Panc1 (cell line): ENCODE measurements at regions not wholly inside any gene's neighbourhood (a gene's known extent, or its start where the extent isn't known, plus 50 kb on each side); places are given as distances from the start of the nearest gene placed in this dataset.

Experiments
- ATAC-seq: fragments of 200-7000 bp; cut with Tn5 transposase; 2 replicates; pipeline ENCODE4 v1.9.1; 2020; ENCODE audit warnings: mild to moderate bottlenecking, moderate library complexity
- BruUV-seq: library from RNA; stranded (reverse); fragments of 400-500 nt; replicated peaks from 2 replicates; lab custom pipeline; 2021; lab: Mats Ljungman, UMichigan
- CTCF ChIA-PET: fragments of 300-600 bp; sonication (Branson Sonifier 250); formaldehyde crosslinking; loops from one replicate; lab custom pipeline; 2022; ENCODE audit warnings: antibody characterized with exemption; lab: Charles Lee
- POLR2A ChIA-PET: fragments of 300-600 bp; sonication (Branson Sonifier 250); formaldehyde crosslinking; loops from one replicate; lab custom pipeline; 2022; ENCODE audit warnings: antibody characterized with exemption; lab: Charles Lee
- DNase-seq: peaks from one replicate; pipeline ENCODE4 v3.0.0-alpha.2; 2010; ENCODE audit warnings: low read depth, low spot score
- H3K27ac ChIP-seq: 2 replicates; pipeline ENCODE4 v1.5.1; 2011; ENCODE audit warnings: mild to moderate bottlenecking, low read length, inconsistent platforms
- H3K27me3 ChIP-seq: fragments of 200-500 bp; sonication (Bioruptor generic); 2 replicates; pipeline ENCODE4 v1.6.0; 2014; ENCODE audit warnings: low read length, inconsistent platforms; ENCODE audit not compliant: control insufficient read depth, insufficient read depth
- H3K36me3 ChIP-seq: fragments of 200-500 bp; sonication (Bioruptor generic); 2 replicates; pipeline ENCODE4 v1.5.1; 2014; ENCODE audit warnings: inconsistent platforms, mild to moderate bottlenecking, low read length, moderate library complexity; ENCODE audit not compliant: control insufficient read depth, insufficient read depth
- H3K4me1 ChIP-seq: 2 replicates; pipeline ENCODE4 v1.5.1; 2011; ENCODE audit warnings: inconsistent platforms, mild to moderate bottlenecking, low read length, moderate library complexity; ENCODE audit not compliant: control insufficient read depth, insufficient read depth
- H3K4me3 ChIP-seq, 2 experiments: 2 replicates each; pipeline ENCODE4 v1.5.1; 2011 to 2012; ENCODE audit warnings: low read depth in 2 of 2, low read length in 2 of 2, mild to moderate bottlenecking in 2 of 2, inconsistent platforms in 1 of 2, moderate library complexity in 1 of 2
- H3K9me3 ChIP-seq: fragments of 200-500 bp; sonication (Bioruptor generic); 2 replicates; pipeline ENCODE4 v1.5.1; 2014; ENCODE audit warnings: low read depth, mild to moderate bottlenecking, inconsistent platforms, low read length, moderate library complexity; ENCODE audit not compliant: control insufficient read depth, insufficient read depth
- CTCF ChIP-seq: fragments of 450-650 bp; IDR thresholded peaks from 2 replicates; pipeline ENCODE4 v1.5.1; 2017; ENCODE audit warnings: mild to moderate bottlenecking
- POLR2AphosphoS5 ChIP-seq: IDR thresholded peaks from 2 replicates; pipeline ENCODE4 v1.6.1; 2012; ENCODE audit warnings: mild to moderate bottlenecking, low read depth, low read length, moderate library complexity
- REST ChIP-seq, 2 experiments: IDR thresholded peaks; 2 replicates each; pipeline ENCODE4 v1.6.1; 2011 to 2012; ENCODE audit warnings: low read depth in 2 of 2, control low read depth in 1 of 2, low read length in 1 of 2, mild to moderate bottlenecking in 1 of 2, moderate library complexity in 1 of 2; ENCODE audit not compliant: insufficient read depth in 1 of 2
- SIN3A ChIP-seq: IDR thresholded peaks from 2 replicates; pipeline ENCODE4 v1.6.1; 2012; ENCODE audit warnings: low read depth, mild to moderate bottlenecking, low read length, moderate library complexity, borderline replicate concordance; ENCODE audit not compliant: insufficient read depth
- TCF7L2 ChIP-seq: IDR thresholded peaks from 2 replicates; pipeline ENCODE4 v1.6.1; 2011; ENCODE audit warnings: mild to moderate bottlenecking, low read depth, low read length, inconsistent platforms
- in situ Hi-C: cut with HindIII; loops from 2 replicates; pipeline ENCODE4 v1.10.0; 2016; ENCODE audit warnings: low sequenced_read_pairs, low pct_unique_long_range_greater_than_20kb
- intact Hi-C: fragments of 100-400 bp; cut with micrococcal nuclease; formaldehyde crosslinking; loops from one replicate; pipeline ENCODE4 v1.10.0; 2022; ENCODE audit not compliant: unreplicated experiment

- ChIA-PET POLR2A (no interaction called here), CTCF (no interaction called here)
- H3K9me3 ChIP-seq = no peaks in the 10 kb centered on the region
- BruUV-seq = no TSS peak
- no peak overlapping the region for H3K27ac ChIP-seq
- TF ChIP-seq REST (IDR thresholded peaks at IDR 0.05; ENCODE audit: insufficient read depth in 1 of 2, low read depth in 2 of 2, low read length in 1 of 2) (no peak), POLR2AphosphoS5 (no peak), CTCF (no peak), SIN3A (no peak), TCF7L2 (no peak)
- H3K4me3 ChIP-seq = no peak overlapping the region
- in situ Hi-C loops (no loop called here), intact Hi-C loops (no loop called here)
- no peaks in the 10 kb centered on the region for H3K27me3 ChIP-seq
- H3K4me1 ChIP-seq = no peaks in the 10 kb centered on the region
- DNase-seq = no peak
- H3K36me3 ChIP-seq = no peaks in the 10 kb centered on the region
- ATAC-seq = no peak
Measured at GRCh38 chr15:29533647-29534046, 264.0 kb upstream of the NSMCE3 start.

- ChIA-PET CTCF (no interaction called here), POLR2A (no interaction called here)
- no peaks in the 10 kb centered on the region for H3K4me1 ChIP-seq
Measured at GRCh38 chr15:29532296-29532695, 262.7 kb upstream of the NSMCE3 start.

More at GRCh38 chr15:29532296-29532695, 262.7 kb upstream of the NSMCE3 start:
- no peak for ATAC-seq
- H3K36me3 ChIP-seq = no peaks in the 10 kb centered on the region
- in situ Hi-C loops (no loop called here), intact Hi-C loops (no loop called here)
- no peak overlapping the region for H3K27ac ChIP-seq
- H3K4me3 ChIP-seq = no peak overlapping the region
- TF ChIP-seq SIN3A = no peak
- TF ChIP-seq REST (IDR thresholded peaks at IDR 0.05; ENCODE audit: insufficient read depth in 1 of 2, low read depth in 2 of 2, low read length in 1 of 2) = no peak
- TF ChIP-seq POLR2AphosphoS5 = no peak
- TF ChIP-seq TCF7L2 = no peak
- no peak for TF ChIP-seq CTCF
- DNase-seq = no peak
- no peaks in the 10 kb centered on the region for H3K27me3 ChIP-seq
- no peaks in the 10 kb centered on the region for H3K9me3 ChIP-seq
- BruUV-seq = no TSS peak
